ENCODE measurements at regions not wholly inside any gene's neighbourhood (a gene's known extent, or its start where the extent isn't known, plus 50 kb on each side); places are given as distances from the start of the nearest gene placed in this dataset.

DNA sequence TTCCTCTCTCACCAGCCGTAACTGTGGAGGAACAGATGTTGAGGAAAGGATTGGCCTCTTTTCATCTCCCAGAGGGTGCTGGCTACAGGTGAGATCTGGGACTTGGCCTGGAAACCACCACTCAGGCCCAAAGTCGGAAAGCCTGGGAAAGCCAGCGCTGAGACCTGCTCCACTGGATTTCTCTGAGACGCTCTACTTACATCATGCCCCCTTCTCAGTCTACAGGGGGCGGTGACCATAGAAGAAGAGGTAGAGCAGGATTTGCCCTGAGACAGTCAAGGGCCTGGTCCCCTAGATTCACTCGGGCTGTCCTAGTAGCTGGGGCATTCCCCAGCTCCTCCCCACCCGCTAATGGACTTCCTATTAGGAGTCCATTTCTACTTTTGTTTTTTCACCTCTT, 80.9 kb downstream of the C3orf38 start:
- intact Hi-C loops (cut with micrococcal nuclease; ENCODE audit: unreplicated experiment), result no loop called here
- Histone ChIP-seq H3K4me3 (ENCODE audit: low read depth in 2 of 2, low read length in 2 of 2) (no peak overlapping the region), H3K9me3 (ENCODE audit: control insufficient read depth, insufficient read depth, low read depth, low read length) (no peaks in the 10 kb centered on the region), H3K27me3 (ENCODE audit: control insufficient read depth, insufficient read depth, low read length) (no peaks in the 10 kb centered on the region), H3K36me3 (ENCODE audit: control insufficient read depth, insufficient read depth, low read length) (no peaks in the 10 kb centered on the region), H3K4me1 (ENCODE audit: control insufficient read depth, insufficient read depth, low read length) (no peaks in the 10 kb centered on the region), H3K27ac (ENCODE audit: low read length) (no peak overlapping the region)
- in situ Hi-C loops (cut with HindIII; ENCODE audit: low pct_unique_long_range_greater_than_20kb, low sequenced_read_pairs), result no loop called here
- no TSS peak for BruUV-seq (replicated peaks)
- ChIA-PET POLR2A (no interaction called here), CTCF (no interaction called here)
- TF ChIP-seq SIN3A (IDR thresholded peaks at IDR 0.05; ENCODE audit: borderline replicate concordance, insufficient read depth, low read depth, low read length), result no peak
- DNase-seq (ENCODE audit: low read depth, low spot score) (no peak), ATAC-seq (no peak)

DNA sequence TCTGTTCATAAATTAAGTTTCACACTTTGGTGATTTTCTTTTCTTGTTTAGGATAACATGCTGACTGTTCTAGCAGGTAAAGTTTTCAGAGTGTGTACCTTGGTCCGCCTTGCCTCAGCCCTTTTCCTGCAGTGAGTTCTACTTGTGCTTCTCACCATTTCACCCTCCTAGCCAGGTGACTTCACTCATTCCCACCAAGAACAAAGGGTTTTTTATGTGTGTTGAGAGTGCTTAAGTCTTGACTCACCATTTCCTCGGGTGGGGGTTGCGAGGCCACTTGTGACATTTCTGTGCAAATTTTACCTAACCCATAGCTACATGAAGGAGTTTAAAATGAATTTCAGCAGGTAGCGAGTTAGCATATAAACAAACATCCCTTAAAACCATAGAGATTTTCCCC, 81.4 kb downstream of the C3orf38 start:
- H3K9me3 ChIP-seq (ENCODE audit: control insufficient read depth, insufficient read depth, low read depth, low read length), result no peaks in the 10 kb centered on the region
- DNase-seq (ENCODE audit: low read depth, low spot score) (no peak), ATAC-seq (no peak)
- CTCF ChIA-PET, result no interaction called here
- no peak overlapping the region for H3K27ac ChIP-seq (ENCODE audit: low read length)
- TF ChIP-seq, protein P1, sequence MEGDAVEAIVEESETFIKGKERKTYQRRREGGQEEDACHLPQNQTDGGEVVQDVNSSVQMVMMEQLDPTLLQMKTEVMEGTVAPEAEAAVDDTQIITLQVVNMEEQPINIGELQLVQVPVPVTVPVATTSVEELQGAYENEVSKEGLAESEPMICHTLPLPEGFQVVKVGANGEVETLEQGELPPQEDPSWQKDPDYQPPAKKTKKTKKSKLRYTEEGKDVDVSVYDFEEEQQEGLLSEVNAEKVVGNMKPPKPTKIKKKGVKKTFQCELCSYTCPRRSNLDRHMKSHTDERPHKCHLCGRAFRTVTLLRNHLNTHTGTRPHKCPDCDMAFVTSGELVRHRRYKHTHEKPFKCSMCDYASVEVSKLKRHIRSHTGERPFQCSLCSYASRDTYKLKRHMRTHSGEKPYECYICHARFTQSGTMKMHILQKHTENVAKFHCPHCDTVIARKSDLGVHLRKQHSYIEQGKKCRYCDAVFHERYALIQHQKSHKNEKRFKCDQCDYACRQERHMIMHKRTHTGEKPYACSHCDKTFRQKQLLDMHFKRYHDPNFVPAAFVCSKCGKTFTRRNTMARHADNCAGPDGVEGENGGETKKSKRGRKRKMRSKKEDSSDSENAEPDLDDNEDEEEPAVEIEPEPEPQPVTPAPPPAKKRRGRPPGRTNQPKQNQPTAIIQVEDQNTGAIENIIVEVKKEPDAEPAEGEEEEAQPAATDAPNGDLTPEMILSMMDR (IDR thresholded peaks at IDR 0.05), result no peak
- TF ChIP-seq SIN3A (IDR thresholded peaks at IDR 0.05; ENCODE audit: borderline replicate concordance, insufficient read depth, low read depth, low read length) (no peak), TCF7L2 (IDR thresholded peaks at IDR 0.05; ENCODE audit: low read depth, low read length) (no peak), POLR2AphosphoS5 (IDR thresholded peaks at IDR 0.05; ENCODE audit: low read depth, low read length) (no peak)
- TF ChIP-seq, protein P2, sequence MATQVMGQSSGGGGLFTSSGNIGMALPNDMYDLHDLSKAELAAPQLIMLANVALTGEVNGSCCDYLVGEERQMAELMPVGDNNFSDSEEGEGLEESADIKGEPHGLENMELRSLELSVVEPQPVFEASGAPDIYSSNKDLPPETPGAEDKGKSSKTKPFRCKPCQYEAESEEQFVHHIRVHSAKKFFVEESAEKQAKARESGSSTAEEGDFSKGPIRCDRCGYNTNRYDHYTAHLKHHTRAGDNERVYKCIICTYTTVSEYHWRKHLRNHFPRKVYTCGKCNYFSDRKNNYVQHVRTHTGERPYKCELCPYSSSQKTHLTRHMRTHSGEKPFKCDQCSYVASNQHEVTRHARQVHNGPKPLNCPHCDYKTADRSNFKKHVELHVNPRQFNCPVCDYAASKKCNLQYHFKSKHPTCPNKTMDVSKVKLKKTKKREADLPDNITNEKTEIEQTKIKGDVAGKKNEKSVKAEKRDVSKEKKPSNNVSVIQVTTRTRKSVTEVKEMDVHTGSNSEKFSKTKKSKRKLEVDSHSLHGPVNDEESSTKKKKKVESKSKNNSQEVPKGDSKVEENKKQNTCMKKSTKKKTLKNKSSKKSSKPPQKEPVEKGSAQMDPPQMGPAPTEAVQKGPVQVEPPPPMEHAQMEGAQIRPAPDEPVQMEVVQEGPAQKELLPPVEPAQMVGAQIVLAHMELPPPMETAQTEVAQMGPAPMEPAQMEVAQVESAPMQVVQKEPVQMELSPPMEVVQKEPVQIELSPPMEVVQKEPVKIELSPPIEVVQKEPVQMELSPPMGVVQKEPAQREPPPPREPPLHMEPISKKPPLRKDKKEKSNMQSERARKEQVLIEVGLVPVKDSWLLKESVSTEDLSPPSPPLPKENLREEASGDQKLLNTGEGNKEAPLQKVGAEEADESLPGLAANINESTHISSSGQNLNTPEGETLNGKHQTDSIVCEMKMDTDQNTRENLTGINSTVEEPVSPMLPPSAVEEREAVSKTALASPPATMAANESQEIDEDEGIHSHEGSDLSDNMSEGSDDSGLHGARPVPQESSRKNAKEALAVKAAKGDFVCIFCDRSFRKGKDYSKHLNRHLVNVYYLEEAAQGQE (IDR thresholded peaks at IDR 0.05; ENCODE audit: insufficient read depth in 1 of 2, low read depth in 2 of 2, low read length in 1 of 2), result no peak
- H3K4me3 ChIP-seq (ENCODE audit: low read depth in 2 of 2, low read length in 2 of 2), result no peak overlapping the region
- POLR2A ChIA-PET, result no interaction called here
- in situ Hi-C loops (cut with HindIII; ENCODE audit: low pct_unique_long_range_greater_than_20kb, low sequenced_read_pairs), result no loop called here
- H3K27me3 ChIP-seq (ENCODE audit: control insufficient read depth, insufficient read depth, low read length), result no peaks in the 10 kb centered on the region
- no peaks in the 10 kb centered on the region for H3K4me1 ChIP-seq (ENCODE audit: control insufficient read depth, insufficient read depth, low read length)
- H3K36me3 ChIP-seq (ENCODE audit: control insufficient read depth, insufficient read depth, low read length), result no peaks in the 10 kb centered on the region
- intact Hi-C loops (cut with micrococcal nuclease; ENCODE audit: unreplicated experiment), result no loop called here
- no TSS peak for BruUV-seq (replicated peaks)

DNA sequence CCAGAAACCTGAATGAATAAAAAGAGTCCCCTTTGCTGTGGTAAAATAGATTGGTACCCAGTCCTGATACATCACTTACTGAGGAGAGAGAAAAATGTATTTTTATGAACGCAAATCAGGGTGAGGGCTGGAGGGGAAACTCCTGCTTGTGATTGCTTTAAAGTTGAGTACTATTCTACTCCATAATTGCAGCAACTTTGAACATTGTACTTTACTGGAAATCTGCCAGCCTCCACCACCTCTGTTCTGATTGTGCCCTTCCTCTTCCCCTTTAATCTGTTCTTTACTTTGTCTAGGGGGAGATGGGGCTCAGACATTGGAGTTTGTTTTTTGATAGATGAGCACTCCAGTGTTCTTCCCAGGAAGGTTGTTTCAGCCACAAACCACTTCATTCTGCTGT, 81.9 kb downstream of the C3orf38 start:
- no peak for ATAC-seq
- ChIA-PET POLR2A (no interaction called here), CTCF (no interaction called here)
- Histone ChIP-seq H3K36me3 (ENCODE audit: control insufficient read depth, insufficient read depth, low read length) (no peaks in the 10 kb centered on the region), H3K27ac (ENCODE audit: low read length) (no peak overlapping the region), H3K4me1 (ENCODE audit: control insufficient read depth, insufficient read depth, low read length) (no peaks in the 10 kb centered on the region), H3K4me3 (ENCODE audit: low read depth in 2 of 2, low read length in 2 of 2) (no peak overlapping the region), H3K27me3 (ENCODE audit: control insufficient read depth, insufficient read depth, low read length) (no peaks in the 10 kb centered on the region), H3K9me3 (ENCODE audit: control insufficient read depth, insufficient read depth, low read depth, low read length) (no peaks in the 10 kb centered on the region)
- TF ChIP-seq, protein P1 (IDR thresholded peaks at IDR 0.05), result no peak
- TF ChIP-seq POLR2AphosphoS5 (IDR thresholded peaks at IDR 0.05; ENCODE audit: low read depth, low read length) (no peak), TCF7L2 (IDR thresholded peaks at IDR 0.05; ENCODE audit: low read depth, low read length) (no peak), SIN3A (IDR thresholded peaks at IDR 0.05; ENCODE audit: borderline replicate concordance, insufficient read depth, low read depth, low read length) (no peak)
- TF ChIP-seq, protein P2 (IDR thresholded peaks at IDR 0.05; ENCODE audit: insufficient read depth in 1 of 2, low read depth in 2 of 2, low read length in 1 of 2), result no peak
- intact Hi-C loops (cut with micrococcal nuclease; ENCODE audit: unreplicated experiment) (no loop called here), in situ Hi-C loops (cut with HindIII; ENCODE audit: low pct_unique_long_range_greater_than_20kb, low sequenced_read_pairs) (no loop called here)
- BruUV-seq (replicated peaks), result no TSS peak
- DNase-seq (ENCODE audit: low read depth, low spot score), result no peak

Data from Panc1 (cell line).